ENCODE measurements at regions not wholly inside any gene's neighbourhood (a gene's known extent, or its start where the extent isn't known, plus 50 kb on each side); places are given as distances from the start of the nearest gene placed in this dataset.

DNA sequence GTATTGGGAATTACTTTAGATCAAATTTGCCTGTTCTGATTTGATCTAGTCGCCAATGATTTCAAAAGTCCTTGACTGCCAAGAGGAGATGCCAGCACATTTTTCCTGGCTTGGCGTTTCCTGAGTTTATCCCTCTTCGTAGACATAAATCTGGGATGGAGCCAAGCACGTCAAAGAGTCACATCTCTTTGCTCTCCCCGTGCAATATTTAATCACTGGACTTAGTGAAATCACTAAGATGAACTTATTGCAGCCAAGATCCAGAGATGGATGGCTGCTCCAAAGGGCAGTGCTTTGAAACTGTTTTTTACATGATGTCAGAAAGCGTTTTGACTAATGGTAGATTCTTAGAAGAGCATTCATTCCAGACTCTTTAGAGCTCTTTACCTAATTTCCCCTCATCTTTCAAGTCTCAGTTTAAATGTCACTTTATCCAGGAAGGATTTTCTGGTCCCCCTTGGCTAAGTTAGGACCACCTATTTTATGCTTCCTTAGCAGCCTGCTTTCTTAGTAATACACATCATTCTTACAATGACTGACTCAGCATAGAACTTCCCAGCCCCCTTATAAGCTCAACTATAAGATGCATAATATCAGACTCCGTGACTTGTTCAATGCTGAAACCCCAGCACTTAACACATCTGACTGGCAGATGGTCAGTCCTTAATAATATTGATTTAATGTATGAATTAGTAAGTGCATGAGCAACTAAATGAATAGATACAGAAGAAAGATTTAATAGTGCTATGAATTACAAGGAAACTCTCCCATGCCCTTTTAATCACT lies 94.4 kb upstream of the GREM2 start:
- Histone ChIP-seq H3K79me2 (ENCODE audit: control insufficient read depth, insufficient read depth, low read length) (no peaks in the 10 kb centered on the region), H4K20me1 (ENCODE audit: control insufficient read depth, insufficient read depth) (no peaks in the 10 kb centered on the region), H2AFZ (ENCODE audit: control insufficient read depth, low read depth, low read length) (no peak overlapping the region), H3K9me3 (replicated peaks; ENCODE audit: control insufficient read depth, insufficient read depth, low read length) (no peaks in the 10 kb centered on the region), H3K4me1 (ENCODE audit: control insufficient read depth, insufficient read depth, low read length) (no peaks in the 10 kb centered on the region), H3K4me3 (no peak overlapping the region), H3K36me3 (ENCODE audit: control insufficient read depth in 2 of 2, insufficient read depth in 2 of 2, low read length in 1 of 2) (no peaks in the 10 kb centered on the region), H3K27ac (ENCODE audit: control insufficient read depth, insufficient read depth) (no peak overlapping the region), H3K9ac (ENCODE audit: control insufficient read depth, insufficient read depth, low read length) (no peak overlapping the region), H3K27me3 (replicated peaks in 1 of 2; ENCODE audit: control insufficient read depth in 2 of 2, insufficient read depth in 2 of 2, low read length in 1 of 2) (no peaks in the 10 kb centered on the region), H3K4me2 (ENCODE audit: control insufficient read depth, insufficient read depth) (no peak overlapping the region)
- in situ Hi-C loops (cut with MboI), result no loop called here
- ChIA-PET RAD21 (ENCODE audit: unreplicated experiment) (no interaction called here), CTCF (interaction anchor here (0.7 kb wide), 1 partner anchor 164 kb away, joined by 3 read pairs; no protein-coding TSS in a partner anchor), SMC1A (ENCODE audit: uncharacterized antibody, unreplicated experiment) (no interaction called here), POLR2A (no interaction called here)
- WGBS (ENCODE audit: insufficient coverage, insufficient replicate concordance, low lambda C conversion rate, missing lambda C conversion rate), result 12% methylated on average over 7 of the region's 7 CpGs
- ATAC-seq (no peak), FAIRE-seq (no peak), DNase-seq (ENCODE audit: low read depth, low spot score) (no peak)
- TF ChIP-seq NFXL1 (IDR thresholded peaks at IDR 0.05; ENCODE audit: borderline replicate concordance) (no peak), RAD51 (IDR thresholded peaks at IDR 0.05) (no peak), ETV6 (conservative IDR thresholded peaks at IDR 0.05 in 1 of 2, IDR thresholded peaks at IDR 0.05 in 1 of 2; ENCODE audit: borderline replicate concordance in 1 of 2, low read depth in 1 of 2) (no peak), SIN3A (IDR thresholded peaks at IDR 0.05; ENCODE audit: low read depth, low read length) (no peak), SUZ12 (IDR thresholded peaks at IDR 0.05; ENCODE audit: unreplicated experiment) (no peak), MEF2A (IDR thresholded peaks at IDR 0.05; ENCODE audit: insufficient read depth, low read depth, low read length) (no peak), GABPA (IDR thresholded peaks at IDR 0.05; ENCODE audit: low read depth) (no peak), YBX1 (IDR thresholded peaks at IDR 0.05) (no peak), EZH2 (IDR thresholded peaks at IDR 0.05; ENCODE audit: borderline replicate concordance, control insufficient read depth, low read depth, low read length) (no peak), DPF2 (IDR thresholded peaks at IDR 0.05) (no peak)
- TF ChIP-seq, protein P1, sequence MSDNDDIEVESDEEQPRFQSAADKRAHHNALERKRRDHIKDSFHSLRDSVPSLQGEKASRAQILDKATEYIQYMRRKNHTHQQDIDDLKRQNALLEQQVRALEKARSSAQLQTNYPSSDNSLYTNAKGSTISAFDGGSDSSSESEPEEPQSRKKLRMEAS (IDR thresholded peaks at IDR 0.05; ENCODE audit: low read depth, low read length), result no peak
- TF ChIP-seq, protein P2, sequence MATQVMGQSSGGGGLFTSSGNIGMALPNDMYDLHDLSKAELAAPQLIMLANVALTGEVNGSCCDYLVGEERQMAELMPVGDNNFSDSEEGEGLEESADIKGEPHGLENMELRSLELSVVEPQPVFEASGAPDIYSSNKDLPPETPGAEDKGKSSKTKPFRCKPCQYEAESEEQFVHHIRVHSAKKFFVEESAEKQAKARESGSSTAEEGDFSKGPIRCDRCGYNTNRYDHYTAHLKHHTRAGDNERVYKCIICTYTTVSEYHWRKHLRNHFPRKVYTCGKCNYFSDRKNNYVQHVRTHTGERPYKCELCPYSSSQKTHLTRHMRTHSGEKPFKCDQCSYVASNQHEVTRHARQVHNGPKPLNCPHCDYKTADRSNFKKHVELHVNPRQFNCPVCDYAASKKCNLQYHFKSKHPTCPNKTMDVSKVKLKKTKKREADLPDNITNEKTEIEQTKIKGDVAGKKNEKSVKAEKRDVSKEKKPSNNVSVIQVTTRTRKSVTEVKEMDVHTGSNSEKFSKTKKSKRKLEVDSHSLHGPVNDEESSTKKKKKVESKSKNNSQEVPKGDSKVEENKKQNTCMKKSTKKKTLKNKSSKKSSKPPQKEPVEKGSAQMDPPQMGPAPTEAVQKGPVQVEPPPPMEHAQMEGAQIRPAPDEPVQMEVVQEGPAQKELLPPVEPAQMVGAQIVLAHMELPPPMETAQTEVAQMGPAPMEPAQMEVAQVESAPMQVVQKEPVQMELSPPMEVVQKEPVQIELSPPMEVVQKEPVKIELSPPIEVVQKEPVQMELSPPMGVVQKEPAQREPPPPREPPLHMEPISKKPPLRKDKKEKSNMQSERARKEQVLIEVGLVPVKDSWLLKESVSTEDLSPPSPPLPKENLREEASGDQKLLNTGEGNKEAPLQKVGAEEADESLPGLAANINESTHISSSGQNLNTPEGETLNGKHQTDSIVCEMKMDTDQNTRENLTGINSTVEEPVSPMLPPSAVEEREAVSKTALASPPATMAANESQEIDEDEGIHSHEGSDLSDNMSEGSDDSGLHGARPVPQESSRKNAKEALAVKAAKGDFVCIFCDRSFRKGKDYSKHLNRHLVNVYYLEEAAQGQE (IDR thresholded peaks at IDR 0.05; ENCODE audit: low read depth, low read length), result no peak
- TF ChIP-seq, protein P3, sequence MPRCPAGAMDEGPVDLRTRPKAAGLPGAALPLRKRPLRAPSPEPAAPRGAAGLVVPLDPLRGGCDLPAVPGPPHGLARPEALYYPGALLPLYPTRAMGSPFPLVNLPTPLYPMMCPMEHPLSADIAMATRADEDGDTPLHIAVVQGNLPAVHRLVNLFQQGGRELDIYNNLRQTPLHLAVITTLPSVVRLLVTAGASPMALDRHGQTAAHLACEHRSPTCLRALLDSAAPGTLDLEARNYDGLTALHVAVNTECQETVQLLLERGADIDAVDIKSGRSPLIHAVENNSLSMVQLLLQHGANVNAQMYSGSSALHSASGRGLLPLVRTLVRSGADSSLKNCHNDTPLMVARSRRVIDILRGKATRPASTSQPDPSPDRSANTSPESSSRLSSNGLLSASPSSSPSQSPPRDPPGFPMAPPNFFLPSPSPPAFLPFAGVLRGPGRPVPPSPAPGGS (IDR thresholded peaks at IDR 0.05; ENCODE audit: borderline replicate concordance, insufficient read depth, low read depth, low read length, poor library complexity, severe bottlenecking), result no peak
- intact Hi-C loops (cut with micrococcal nuclease; ENCODE audit: unreplicated experiment), result no loop called here
- no TSS peak for BruUV-seq (replicated peaks)
